Suppressor macrophage treated with lipopolysaccharide for 1 hour (primary cell): ENCODE measurements at regions not wholly inside any gene's neighbourhood (a gene's known extent, or its start where the extent isn't known, plus 50 kb on each side); places are given as distances from the start of the nearest gene placed in this dataset.

Experiments
- DNase-seq, 3 donors: peaks; one replicate each; pipeline ENCODE4 v3.0.0-alpha.2; 2020 to 2022

DNA sequence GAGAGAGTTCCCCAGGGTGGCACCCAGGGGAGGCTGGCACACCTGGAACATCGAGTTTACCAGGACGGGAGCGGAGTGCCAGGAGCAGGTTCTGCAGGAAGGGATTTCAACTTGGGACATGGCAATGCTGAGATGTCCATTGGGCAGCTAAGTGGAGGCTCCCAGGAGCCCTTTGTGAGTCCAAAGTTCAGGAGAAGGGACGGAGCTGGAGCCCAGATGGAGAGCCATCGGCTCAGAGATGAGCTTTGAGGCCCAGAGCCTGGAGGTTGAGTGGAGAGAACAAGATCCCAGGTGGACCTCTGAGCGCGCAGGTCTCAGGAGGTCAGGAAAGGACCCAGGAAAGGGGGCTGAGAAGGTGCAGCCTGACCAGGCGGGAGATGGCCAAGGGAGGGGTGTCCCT is 67.5 kb upstream of the AFDN start:
- DNase-seq, result no peak

DNA sequence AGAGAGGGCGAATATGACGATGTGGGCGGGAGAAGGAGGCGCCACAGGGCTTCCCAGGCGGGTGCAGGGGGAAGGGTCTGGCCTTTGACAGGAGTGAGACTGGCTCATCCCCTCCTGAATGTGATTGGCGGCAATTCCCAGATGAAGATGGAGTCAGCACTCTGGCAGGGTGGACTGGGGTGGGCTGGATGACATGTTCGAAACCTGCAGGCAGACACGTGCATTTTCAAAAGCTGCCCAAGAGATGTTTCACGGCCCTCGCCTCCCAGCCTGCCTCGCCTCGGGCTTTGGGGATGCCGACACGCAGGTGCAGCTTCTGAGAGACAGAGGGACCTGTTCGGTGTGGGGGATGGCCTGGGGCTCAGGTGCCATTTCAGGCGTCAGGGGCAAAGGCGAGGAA is 66.8 kb upstream of the AFDN start:
- DNase-seq, result no peak

DNA sequence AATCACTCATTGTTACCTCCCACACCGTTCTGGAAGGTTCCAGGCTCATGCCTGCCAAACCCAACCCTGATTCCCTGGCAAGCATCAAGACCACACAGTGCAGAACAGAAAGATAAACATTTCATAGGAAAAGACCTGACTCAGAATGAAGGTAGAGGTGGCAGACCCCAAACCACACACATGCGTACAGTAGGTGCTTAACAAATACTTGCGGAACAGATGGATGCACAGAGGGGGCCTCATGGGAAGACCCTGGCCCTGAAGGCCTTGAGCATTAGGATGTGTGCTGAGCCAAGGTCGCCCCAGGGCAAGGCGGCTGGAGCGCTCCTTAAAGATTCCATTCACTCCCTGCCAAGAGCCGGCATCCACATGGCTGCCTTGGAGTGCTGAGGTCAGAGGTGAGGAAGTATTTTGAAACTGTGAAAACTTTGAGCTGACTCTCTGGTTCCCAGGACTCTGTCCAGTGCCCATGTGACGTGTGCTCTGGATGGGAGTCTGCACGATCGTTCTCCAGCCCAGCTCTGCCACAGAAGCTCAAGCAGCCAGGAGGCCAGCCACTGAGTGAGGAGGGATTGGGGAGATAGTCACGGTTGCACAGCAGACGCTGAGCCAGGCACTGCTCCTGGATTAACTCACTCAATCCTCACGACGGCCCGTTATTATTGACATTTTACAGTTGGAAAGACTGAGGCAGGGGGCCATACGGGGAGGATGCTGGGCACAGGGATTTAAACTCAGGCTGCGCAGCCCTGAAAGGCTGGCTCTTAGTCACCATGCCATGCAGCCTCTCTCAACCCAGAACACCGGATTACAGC is 65.5 kb upstream of the AFDN start:
- no peak for DNase-seq

DNA sequence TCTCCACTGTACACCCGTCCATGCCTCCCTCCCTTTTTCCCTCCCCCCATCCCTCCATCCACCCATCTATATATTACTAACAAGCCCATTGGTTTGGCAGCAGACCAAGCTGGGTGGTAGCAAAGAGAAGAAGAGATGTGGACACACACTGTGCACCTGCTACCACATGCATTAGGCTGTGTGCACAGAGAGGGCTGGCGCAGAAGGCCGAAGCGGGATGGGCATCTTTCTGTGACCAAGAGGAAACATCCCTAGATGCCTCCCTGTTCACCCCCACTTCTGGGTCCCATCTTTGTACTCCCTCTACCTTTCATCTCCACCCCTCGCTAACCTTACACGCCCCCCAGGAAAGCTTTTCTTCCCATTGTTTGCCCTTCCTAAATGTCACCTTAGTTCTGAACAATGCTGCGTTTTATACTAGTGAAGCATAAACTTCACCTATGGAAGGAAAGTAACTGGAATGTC is 64.9 kb upstream of the AFDN start:
- no peak for DNase-seq

DNA sequence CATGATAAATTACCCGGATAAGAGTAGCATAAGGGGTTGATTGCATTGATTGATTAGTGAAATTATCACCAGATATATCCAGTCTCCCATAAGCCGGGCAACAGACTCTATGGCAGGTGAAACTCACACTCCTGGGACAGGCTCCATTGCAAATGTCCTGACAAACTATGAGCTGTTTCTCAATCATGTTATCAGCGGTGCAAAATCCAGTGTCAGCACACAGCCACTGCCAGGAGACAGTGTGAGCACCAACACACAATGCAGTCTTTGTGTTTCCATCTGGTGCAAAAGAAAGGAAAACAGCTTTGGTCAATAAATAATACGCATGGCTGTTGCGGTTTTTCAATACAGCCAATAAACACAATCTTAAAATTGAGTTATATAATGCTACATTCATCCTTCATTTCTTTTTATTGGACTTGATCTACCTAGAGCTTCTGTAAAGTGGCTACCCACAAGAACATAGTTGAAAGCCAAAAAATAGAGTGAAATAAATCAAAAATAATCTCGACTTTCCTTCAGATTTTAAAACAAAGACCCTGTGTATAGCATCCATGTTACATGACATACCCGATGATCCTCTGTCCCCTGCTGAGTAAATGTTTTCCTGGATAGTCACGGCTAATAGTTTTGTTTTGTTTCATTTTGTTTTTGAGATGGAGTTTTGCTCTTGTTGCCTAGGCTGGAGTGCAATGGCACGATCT is 64.3 kb upstream of the AFDN start:
- DNase-seq, result no peak

DNA sequence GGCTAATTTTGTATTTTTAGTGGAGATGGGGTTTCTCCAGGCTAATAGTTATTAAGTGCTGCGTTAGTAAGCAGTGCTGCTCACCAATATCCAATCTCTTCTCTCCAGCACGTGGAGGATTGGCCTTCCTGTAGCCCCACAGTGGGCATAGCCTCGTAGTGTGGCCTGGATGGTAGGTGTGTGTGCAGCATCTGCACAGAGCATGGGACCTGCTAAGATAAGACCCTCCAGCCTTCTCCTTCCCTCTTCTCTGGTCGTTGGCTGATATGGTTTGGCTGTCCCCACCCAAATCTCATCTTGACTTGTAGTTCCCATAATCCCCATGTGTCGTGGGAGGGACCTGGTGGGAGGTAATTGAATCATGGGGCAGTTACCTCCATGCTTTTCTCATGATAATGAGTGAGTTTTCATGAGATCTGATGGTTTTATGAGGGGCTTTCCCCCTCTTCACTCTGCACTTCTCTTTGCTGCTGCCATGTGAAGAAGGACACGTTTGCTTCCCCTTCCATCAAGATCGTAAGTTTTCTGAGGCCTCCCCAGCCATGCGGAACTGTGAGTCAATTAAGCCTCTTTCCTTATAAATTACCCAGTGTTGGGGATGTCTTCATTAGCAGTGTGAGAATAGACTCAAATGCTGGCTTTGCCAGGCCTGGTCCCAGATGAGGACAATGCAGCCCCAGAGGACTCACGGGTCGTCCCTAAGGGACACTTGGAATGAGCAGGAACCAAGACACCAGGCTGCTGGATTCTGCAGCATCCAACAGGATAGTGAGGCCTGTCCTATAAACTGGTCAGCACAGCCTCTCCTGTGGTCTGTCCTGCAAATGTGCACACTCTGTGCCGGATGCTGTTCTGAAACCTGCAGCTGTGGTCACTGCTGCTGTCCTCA is 63.4 kb upstream of the AFDN start:
- DNase-seq, result no peak

DNA sequence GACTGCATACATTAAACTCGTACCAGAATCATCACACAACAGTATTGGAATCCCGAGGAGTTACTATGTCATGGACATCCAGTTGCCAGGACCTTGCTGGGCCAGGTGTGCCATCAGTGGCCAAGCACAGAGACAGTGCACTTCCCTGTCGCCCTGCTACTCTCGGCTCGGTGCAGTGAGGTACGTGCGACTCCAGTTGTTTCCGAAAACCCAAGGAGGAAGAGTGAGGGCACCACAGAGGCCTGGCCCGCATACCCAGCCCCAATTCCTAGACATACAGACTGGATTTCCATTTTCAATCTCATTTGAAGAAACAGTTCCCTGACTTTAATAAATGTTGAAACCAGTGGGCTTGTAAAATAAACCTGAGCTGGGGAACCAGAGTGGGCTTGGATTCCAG is 62.5 kb upstream of the AFDN start:
- no peak for DNase-seq

DNA sequence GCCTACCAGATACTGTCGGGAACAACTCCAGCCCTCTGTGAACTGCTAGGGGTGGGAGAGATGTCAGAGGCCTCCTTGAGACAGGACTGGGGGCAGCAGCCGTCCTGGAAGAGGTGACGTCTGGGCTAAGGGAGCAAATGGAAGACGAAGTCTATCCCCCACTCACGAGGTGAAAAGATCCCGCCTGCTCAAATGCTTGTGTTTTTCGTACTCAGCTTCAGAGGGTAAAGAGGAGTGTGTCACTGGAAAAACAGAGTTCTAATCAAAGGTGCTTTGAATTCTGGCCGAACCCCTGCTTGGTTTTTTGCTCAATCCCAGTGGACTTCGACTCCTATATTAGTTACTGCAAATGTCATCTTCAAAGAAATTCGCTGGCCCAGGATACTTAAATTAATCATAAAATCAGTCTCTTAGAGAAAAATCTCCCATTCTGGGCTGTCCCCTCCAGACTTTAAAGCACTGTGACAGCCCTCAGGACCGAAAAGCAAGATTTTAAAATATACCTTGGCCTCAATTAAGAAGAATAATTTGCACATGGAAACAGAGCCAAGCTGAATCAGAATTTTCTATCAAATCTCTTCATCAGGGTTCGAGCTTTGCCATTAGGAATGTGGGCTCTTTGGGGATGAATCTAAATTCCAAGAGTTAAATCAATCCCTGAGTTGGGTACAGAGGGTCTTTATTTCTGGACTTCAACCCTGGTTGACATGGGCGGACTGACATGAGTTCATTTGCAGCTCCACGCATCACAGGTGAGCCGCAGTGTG is 61.8 kb upstream of the AFDN start:
- no peak for DNase-seq

DNA sequence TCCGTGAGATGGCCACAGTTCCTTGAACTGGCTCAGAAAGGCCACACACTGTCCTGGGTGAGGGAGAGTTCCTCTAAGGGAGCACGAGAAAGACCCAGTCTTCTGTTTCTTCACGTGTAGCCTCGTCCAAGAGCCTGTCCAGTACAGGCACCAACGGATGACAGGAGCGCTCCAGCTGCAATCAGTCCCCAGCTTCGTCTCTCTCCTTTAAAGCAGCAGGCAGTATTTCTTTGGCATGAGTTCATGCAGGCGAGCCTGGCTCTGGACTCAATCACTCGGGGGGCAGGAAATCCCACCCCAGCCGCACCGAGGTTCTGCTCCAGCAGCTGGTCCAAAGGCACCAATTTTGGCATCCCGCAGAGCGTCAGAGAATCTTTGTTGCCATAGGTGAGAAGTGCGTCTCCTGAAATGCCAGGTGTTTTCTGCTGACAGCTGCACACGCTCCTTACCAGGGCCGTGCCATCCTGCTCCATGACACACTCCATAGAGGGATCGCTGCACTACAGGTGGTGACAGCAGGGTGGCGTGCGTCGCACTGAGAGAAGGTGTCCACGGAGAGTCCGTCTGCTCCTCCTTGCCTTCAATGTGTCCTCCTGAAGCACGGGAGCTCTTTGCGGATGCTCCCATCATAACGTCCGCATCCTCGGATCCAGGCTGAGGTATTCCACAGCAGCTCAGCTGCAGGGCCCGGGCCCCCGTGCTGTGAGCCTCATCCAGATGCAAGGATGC is 59.6 kb upstream of the AFDN start:
- DNase-seq, result no peak

DNA sequence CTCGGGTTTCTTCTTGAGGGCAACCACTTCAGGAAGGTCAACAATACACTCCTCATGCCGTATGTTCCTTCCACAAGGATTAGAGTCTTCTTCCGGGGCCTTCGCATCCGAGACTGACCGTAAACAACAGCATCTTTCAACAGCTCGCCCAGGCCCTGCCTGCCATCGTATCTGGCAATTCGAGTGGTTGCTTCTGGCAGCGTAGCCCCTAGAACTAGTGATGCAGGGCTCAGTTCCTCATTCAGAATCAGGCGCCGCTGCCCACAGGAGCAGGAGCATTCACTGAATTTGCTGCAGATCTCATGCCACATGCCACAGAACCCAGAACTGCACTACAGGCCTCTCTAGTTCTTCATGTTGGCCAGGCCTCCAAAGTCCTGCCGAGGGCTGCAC is 59.0 kb upstream of the AFDN start:
- DNase-seq, result no peak

DNA sequence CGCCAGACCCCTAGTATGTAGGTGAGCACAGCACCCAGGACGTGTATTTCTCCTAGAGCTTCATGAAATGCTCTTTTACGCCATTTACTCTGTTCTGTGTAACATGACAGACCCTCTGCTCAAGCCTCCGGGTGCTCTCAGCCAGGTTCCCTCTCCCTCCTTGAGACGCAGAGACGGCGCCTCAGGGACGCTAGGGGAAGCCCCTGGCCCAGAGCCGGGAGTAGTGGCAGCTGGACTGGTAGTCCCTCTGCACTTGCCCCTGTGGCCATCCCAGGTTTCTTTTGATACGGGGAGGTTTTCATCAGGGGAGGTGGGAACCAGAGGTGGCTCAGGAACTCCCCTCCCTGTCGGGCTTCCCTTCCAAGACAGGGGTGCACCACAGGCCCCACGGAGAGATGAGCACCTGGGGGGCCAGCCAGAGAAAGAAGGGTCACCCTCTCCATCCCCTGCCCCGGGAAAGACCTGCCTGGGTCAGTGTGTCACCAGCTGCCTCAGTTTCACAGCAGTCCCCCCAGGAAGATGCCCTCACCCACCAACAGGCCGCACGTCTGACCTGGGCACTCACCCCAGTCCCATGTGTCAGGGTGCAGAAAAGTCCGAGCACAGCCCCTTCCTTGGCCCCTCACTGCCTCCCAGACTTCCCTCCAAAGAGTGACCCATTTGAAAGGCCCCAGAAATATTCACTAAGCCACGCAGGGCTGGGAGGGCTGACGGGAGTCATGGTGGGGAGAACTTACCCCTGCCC is 58.1 kb upstream of the AFDN start:
- no peak for DNase-seq

DNA sequence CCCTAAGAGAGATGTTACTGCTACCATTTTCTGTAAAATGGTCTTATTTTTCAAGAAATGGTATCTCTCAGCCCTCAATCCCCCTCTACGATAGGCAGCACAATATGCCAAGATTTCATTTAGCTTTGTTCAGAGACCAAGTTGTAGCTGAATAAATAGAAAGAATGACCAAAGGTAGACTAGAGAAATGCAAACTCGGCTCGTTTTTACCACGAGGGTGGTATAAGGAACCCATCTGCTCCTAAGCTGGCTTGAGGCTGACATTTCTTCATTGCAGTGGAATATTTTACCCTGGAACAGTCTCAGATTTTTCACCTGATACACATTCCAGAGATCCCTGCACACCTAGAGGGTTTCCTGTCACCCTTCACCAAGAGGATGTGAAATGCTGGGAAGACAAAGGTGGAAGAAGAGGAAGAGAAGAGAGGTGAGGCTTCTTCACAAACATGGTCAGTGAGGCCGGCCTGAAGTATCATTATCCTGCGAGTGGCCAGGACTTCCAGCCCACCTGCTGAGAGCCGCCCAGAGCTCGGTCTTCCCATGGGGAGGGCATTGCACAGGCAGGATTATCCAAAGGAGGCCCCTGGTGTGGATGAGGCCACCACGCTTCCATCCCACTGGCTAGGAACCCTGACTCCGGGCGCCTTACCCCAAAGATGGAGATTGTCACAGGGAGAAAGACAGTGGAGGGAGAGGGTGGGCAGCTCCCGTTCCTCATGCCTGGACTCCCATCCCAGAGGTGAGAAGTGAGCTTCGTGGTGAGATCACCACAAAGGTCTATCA is 57.1 kb upstream of the AFDN start:
- DNase-seq, result no peak

DNA sequence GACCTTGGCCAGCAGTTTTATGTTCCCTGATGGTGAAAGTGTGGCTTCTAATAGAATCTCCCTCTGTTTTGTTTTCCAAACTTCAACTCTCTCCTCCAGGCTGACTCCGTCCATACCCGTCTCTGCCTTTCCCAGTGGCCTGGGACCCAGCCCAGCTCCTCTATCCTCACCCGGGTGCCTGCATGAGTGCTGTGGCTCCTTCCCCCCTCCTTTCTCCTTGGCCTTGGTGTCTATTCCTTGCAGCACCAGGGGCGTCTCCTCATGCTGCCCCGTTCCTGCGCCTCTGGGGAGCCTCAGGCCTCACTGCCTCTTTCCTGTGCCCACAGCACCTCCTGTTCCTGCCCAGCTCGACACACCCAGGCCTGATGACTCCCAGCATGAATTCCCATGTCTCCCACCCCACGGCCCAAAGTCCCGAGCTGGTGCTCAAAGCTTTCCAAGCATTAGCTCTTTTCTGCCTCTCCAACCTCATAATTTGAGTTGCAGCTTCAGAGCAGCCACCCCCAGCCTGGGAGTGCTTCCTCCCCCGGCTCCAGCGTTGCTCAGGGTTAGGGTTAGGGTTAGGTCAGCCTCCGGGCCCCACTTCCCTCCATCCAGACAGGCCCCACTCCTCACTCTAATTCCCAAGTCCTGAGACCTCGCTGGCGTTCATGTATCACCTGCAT is 56.3 kb upstream of the AFDN start:
- DNase-seq, result no peak

DNA sequence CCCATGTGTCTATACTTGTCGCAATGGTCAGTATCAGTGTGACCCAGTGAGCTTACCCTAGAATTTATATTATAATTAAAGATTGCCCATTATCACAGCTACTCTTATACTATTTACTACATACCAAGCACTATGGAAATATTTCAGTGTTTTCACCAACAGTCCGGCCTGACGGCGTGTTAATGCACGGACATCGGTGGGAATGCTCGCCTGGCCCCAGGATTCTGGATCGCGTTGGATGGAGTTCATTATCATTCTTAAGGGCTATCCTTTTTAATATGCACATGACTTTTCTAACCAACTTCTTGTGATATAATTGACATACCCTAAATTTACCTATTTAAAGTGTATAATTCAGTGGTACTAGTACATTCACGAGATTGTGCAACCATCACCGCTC is 51.8 kb upstream of the AFDN start:
- DNase-seq, result no peak

DNA sequence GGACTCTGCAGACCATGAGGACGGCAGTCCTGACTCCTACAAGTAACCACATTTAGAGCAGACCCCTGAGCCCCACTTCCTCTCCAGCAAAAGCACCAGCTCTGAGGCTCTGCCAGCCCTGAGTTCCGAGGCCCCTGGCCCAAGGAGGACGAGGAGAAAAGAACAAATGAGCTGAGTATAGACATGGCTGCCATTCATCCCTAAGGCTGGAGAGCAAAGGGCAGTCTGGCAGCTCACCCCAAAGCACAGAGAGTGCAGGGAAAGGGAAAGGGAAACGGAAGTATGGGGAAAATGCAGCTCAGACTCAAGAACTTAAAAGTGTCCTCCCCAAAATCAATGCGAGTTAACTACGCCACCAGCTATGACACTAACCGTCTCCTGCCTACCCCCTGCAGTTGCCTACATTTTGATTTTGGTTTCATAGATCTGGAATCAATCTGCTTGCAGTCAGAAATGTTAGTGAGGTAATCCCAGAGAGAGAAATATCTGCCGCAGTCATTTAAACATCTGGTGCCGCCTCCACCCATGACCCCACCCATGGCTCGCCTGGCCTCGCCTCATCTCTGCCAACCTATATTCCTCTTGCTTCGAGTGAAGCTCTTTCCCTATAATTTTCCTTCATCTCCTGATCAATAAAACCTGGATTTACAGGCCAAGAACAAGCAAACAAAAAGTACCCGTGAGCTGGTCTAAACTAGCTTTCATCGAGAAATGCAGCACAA is 49.6 kb upstream of the AFDN start:
- no peak for DNase-seq
